ENCODE measurements at regions not wholly inside any gene's neighbourhood (a gene's known extent, or its start where the extent isn't known, plus 50 kb on each side); places are given as distances from the start of the nearest gene placed in this dataset.
A peak's percentile ranks its signal among the peaks of the same experiment; 100 is the strongest.

GRCh38 chr16:86375851-86376250 is 134.5 kb upstream of the FOXF1 start:
- H3K4me3 ChIP-seq (ENCODE audit: low read depth, low read length) = no peak overlapping the region
- no peak for DNase-seq (ENCODE audit: low read depth)
- TF ChIP-seq, protein P1, sequence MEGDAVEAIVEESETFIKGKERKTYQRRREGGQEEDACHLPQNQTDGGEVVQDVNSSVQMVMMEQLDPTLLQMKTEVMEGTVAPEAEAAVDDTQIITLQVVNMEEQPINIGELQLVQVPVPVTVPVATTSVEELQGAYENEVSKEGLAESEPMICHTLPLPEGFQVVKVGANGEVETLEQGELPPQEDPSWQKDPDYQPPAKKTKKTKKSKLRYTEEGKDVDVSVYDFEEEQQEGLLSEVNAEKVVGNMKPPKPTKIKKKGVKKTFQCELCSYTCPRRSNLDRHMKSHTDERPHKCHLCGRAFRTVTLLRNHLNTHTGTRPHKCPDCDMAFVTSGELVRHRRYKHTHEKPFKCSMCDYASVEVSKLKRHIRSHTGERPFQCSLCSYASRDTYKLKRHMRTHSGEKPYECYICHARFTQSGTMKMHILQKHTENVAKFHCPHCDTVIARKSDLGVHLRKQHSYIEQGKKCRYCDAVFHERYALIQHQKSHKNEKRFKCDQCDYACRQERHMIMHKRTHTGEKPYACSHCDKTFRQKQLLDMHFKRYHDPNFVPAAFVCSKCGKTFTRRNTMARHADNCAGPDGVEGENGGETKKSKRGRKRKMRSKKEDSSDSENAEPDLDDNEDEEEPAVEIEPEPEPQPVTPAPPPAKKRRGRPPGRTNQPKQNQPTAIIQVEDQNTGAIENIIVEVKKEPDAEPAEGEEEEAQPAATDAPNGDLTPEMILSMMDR (IDR thresholded peaks at IDR 0.05; ENCODE audit: insufficient read depth, low read length) = no peak

GRCh38 chr16:86376837-86377236 is 133.5 kb upstream of the FOXF1 start:
- no peak for DNase-seq (ENCODE audit: low read depth)

DNA sequence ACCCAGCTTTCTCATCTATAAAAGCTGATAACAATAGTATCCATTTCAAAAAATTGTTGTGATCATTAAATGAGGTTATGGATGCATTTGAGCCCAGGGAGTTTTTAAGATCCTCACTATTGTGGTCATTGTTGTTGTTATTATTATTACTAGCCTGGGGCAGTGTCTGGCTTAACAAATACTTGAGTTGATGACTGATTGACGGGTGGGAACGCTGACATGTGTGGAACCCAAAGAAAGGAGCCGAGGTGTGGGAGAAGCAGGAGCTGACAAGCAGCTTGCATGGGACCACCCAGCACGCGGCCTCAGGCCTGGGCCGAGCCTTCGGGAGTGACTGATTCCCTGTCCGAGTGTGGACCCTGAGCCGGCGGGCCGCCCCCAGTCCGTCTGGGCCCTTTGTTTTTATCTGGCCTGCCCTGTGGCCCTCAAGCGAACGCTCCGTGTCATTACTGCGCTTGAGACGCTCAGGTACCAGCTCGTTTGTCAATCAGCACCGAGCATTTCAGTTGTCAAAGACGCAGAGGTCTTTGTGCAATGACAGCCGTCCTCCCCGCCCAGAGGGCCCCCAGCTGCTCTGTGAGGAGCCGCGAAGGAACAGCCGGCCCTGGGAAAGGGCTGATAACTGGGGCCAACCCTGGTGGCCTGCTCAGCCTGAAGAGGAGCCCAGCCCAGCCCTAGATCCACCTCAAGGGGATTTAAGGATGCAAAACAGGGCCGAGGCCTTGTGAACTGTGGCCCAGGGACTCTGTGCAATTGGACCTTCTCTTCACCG is 132.9 kb upstream of the FOXF1 start:
- TF ChIP-seq, protein P1 (IDR thresholded peaks at IDR 0.05; ENCODE audit: insufficient read depth, low read length) = no peak
- no peak for DNase-seq (ENCODE audit: low read depth)
- H3K4me3 ChIP-seq (ENCODE audit: low read depth, low read length) = no peak overlapping the region

More at GRCh38 chr16:86376837-86377236, 133.5 kb upstream of the FOXF1 start:
- TF ChIP-seq, protein P1 (IDR thresholded peaks at IDR 0.05; ENCODE audit: insufficient read depth, low read length) = no peak
- H3K4me3 ChIP-seq (ENCODE audit: low read depth, low read length) = no peak overlapping the region

DNA sequence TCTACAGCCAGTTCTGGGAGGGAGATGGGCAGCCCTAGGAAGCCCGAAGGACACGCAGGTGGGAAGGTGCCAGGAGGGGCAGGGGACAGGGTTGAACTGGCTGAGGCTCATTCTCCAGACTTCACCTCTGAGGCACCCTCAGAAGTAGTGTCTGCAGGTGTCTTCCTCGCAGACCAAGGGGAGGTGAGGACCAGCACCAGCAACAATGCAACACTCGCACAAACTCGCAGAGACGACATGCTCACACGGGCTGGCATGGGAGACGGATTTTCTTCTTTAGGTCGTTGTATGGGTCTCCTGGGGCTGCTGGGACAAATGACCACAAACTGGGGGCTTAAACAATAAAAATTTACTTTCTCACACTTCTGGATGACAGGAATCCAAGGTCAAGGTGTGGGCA is 132.2 kb upstream of the FOXF1 start:
- TF ChIP-seq, protein P1 (IDR thresholded peaks at IDR 0.05; ENCODE audit: insufficient read depth, low read length) = no peak
- no peak overlapping the region for H3K4me3 ChIP-seq (ENCODE audit: low read depth, low read length)
- DNase-seq (ENCODE audit: low read depth) = no peak

- no peak for DNase-seq (ENCODE audit: low read depth)
- H3K4me3 ChIP-seq (ENCODE audit: low read depth, low read length) = no peak overlapping the region
- TF ChIP-seq, protein P1 (IDR thresholded peaks at IDR 0.05; ENCODE audit: insufficient read depth, low read length) = no peak
Observed at GRCh38 chr16:86378831-86379504, 131.4 kb upstream of the FOXF1 start.

- no peak overlapping the region for H3K4me3 ChIP-seq (ENCODE audit: low read depth, low read length)
- TF ChIP-seq, protein P1 (IDR thresholded peaks at IDR 0.05; ENCODE audit: insufficient read depth, low read length) = no peak
- peak; percentile 31 for DNase-seq (ENCODE audit: low read depth)
Observed at GRCh38 chr16:86379505-86379846, 130.9 kb upstream of the FOXF1 start.

All from fibroblast of the aortic adventitia (primary cell).